Right lobe of liver (tissue), 6 donors: ENCODE measurements at regions not wholly inside any gene's neighbourhood (a gene's known extent, or its start where the extent isn't known, plus 50 kb on each side); places are given as distances from the start of the nearest gene placed in this dataset.
"Not testable (repeated sequence)": the region's sequence is repeated elsewhere in the genome, so short reads cannot be mapped to it uniquely, and the experiment has no call there.

Experiments
- ATAC-seq, 4 donors: fragments of 200-7000 bp; cut with Tn5 transposase; one replicate each; pipeline ENCODE4 v1.9.1; 2020; ENCODE audit warnings: mild to moderate bottlenecking in 4 of 4, moderate library complexity in 4 of 4
- DNase-seq, 3 donors: peaks; one replicate each; pipeline ENCODE4 v3.0.0-alpha.2; 2020
- H3K27ac ChIP-seq, 3 donors: fragments of 200-600 bp; one replicate each; pipeline ENCODE4 v1.8.0; 2022
- H3K27me3 ChIP-seq, 2 donors: fragments of 200-600 bp; one replicate each; pipeline ENCODE4 v1.8.0; 2022
- H3K36me3 ChIP-seq, 4 donors: fragments of 200-600 bp; sonication (generic) in 1 of 4; one replicate each; pipeline versions ENCODE4 v1.5.1 to v1.8.0; 2017 to 2022; ENCODE audit warnings: control low read depth in 1 of 4
- H3K4me1 ChIP-seq, 4 donors: fragments of 200-600 bp; sonication (generic) in 1 of 4; one replicate each; pipeline versions ENCODE4 v1.5.1 to v1.8.0; 2017 to 2022; ENCODE audit warnings: control low read depth in 1 of 4
- H3K4me3 ChIP-seq, 3 donors: fragments of 200-600 bp; one replicate each; pipeline ENCODE4 v1.8.0; 2022
- H3K9me3 ChIP-seq, 4 donors: fragments of 200-600 bp; sonication (generic) in 1 of 4; one replicate each; pipeline versions ENCODE4 v1.5.1 to v1.8.0; 2017 to 2022; ENCODE audit warnings: control low read depth in 1 of 4
- CTCF ChIP-seq, 4 donors: fragments of 200-600 bp in 3 of 4; fragments of 450-650 bp in 1 of 4; IDR thresholded peaks; one replicate each; pipeline versions ENCODE4 v1.5.1 to v1.8.0; 2016 to 2022; ENCODE audit warnings: antibody characterized with exemption in 4 of 4, mild to moderate bottlenecking in 2 of 4
- POLR2A ChIP-seq: fragments of 450-650 bp; IDR thresholded peaks from one replicate; pipeline ENCODE4 v1.6.1; 2017; ENCODE audit warnings: antibody characterized with exemption, mild to moderate bottlenecking
- WGBS: methylation state at CpG from one replicate; pipeline ENCODE4 v1.1.6; 2018; ENCODE audit warnings: low coverage, low lambda C conversion rate; ENCODE audit not compliant: insufficient coverage; ENCODE audit errors: missing lambda C conversion rate; 5-methylcytosine and 5-hydroxymethylcytosine counted together
- intact Hi-C, 2 donors: fragments of 100-400 bp; cut with DNase I; formaldehyde crosslinking; loops; one replicate each; pipeline versions ENCODE4 v1.11.2 to v1.14.1; 2022
- donor health status: DM: no; HTN: yes; CAD: no.
- donor health status: DM: no; HTN: no; CAD: no.
- donor health status: DM: no; HTN: no; CAD: no.
- donor health status: DM: no; HTN: yes; CAD: no.
- donor health status: DM: no; HTN: yes; CAD: no.

- TF ChIP-seq POLR2A: no peak
- no peak for TF ChIP-seq CTCF (IDR thresholded peaks at IDR 0.05)
- no peak overlapping the region for H3K27ac ChIP-seq
- no peaks in the 10 kb centered on the region for H3K27me3 ChIP-seq
- no peaks in the 10 kb centered on the region for H3K4me1 ChIP-seq
- intact Hi-C loops: no loop called here
- ATAC-seq (no peak), DNase-seq (no peak)
- H3K36me3 ChIP-seq: no peaks in the 10 kb centered on the region
- H3K4me3 ChIP-seq: no peak overlapping the region
- no peaks in the 10 kb centered on the region for H3K9me3 ChIP-seq
- 23% methylated on average over 6 of the region's 12 CpGs for WGBS
Measured at GRCh38 chr12:131445795-131446194, 265.1 kb upstream of the SFSWAP start.

GRCh38 chr12:131447636-131448035, 263.3 kb upstream of the SFSWAP start:
- H3K27ac ChIP-seq, H3K4me1 ChIP-seq, H3K9me3 ChIP-seq, ATAC-seq, intact Hi-C loops, H3K36me3 ChIP-seq, H3K4me3 ChIP-seq, H3K27me3 ChIP-seq, DNase-seq: not testable (repeated sequence)
- 62% methylated on average over 12 of the region's 14 CpGs for WGBS

DNA sequence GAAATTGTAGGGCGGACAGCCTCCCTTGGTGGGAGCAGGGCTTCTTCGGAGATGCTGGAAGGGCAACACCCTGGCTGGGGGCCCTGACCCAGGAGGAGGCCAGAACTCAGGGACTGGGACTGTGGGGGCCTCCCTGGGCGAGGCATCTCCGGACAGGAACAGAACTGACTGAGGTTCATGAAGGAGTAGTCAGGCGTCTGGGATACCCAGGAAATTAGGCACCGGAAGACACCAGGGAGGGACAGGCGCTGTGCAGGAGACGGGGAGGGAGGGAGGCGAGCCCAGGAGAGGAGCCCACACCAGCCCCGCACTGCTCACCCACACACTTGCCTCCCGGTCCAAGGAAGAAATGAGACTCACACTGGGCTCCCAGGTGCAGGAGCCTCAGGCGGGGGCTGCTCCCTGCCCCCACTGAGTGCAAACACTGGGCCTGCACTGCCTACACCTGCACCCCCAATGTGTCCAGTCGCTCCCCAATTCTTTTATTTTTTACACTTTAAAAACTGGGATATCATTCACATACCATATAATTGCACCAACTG, 262.6 kb upstream of the SFSWAP start:
- ATAC-seq (no peak), DNase-seq (no peak)
- 51% methylated on average over 5 of the region's 13 CpGs for WGBS
- Histone ChIP-seq H3K27ac (no peak overlapping the region), H3K4me3 (no peak overlapping the region), H3K4me1 (no peaks in the 10 kb centered on the region), H3K27me3 (no peaks in the 10 kb centered on the region), H3K36me3 (no peaks in the 10 kb centered on the region), H3K9me3 (no peaks in the 10 kb centered on the region)
- intact Hi-C loops: no loop called here
- TF ChIP-seq POLR2A: no peak
- no peak for TF ChIP-seq CTCF (IDR thresholded peaks at IDR 0.05)

GRCh38 chr12:131449027-131449426, 261.9 kb upstream of the SFSWAP start:
- Histone ChIP-seq H3K27me3 (no peaks in the 10 kb centered on the region), H3K9me3 (no peaks in the 10 kb centered on the region), H3K36me3 (no peaks in the 10 kb centered on the region), H3K27ac (no peak overlapping the region), H3K4me1 (no peaks in the 10 kb centered on the region), H3K4me3 (no peak overlapping the region)
- DNase-seq (no peak), ATAC-seq (no peak)
- intact Hi-C loops: no loop called here
- WGBS: 68% methylated on average over 6 of the region's 6 CpGs
- TF ChIP-seq POLR2A (no peak), CTCF (IDR thresholded peaks at IDR 0.05) (no peak)

GRCh38 chr12:131452444-131452860, 258.4 kb upstream of the SFSWAP start:
- no peaks in the 10 kb centered on the region for H3K27me3 ChIP-seq
- H3K4me3 ChIP-seq: no peak overlapping the region
- no peak for DNase-seq
- no peaks in the 10 kb centered on the region for H3K36me3 ChIP-seq
- 2% methylated on average over 7 of the region's 10 CpGs for WGBS
- H3K27ac ChIP-seq: no peak overlapping the region
- ATAC-seq: peak in 3 of 4 donors; percentile 25 to 68 (median 54)
- no peaks in the 10 kb centered on the region for H3K4me1 ChIP-seq
- H3K9me3 ChIP-seq: no peaks in the 10 kb centered on the region
- intact Hi-C loops: no loop called here
- TF ChIP-seq CTCF (IDR thresholded peaks at IDR 0.05) (peak; percentile 18 to 45 (median 29)), POLR2A (no peak)
